DMS114 treated with DMSO at 0.1 percent for 48 hours (cell line): ENCODE measurements at regions not wholly inside any gene's neighbourhood (a gene's known extent, or its start where the extent isn't known, plus 50 kb on each side); places are given as distances from the start of the nearest gene placed in this dataset.

Source experiments
- DNase-seq: peaks from one replicate; lab custom pipeline; 2025; ENCODE audit not compliant: unreplicated experiment; lab: John Stamatoyannopoulos, UW

DNA sequence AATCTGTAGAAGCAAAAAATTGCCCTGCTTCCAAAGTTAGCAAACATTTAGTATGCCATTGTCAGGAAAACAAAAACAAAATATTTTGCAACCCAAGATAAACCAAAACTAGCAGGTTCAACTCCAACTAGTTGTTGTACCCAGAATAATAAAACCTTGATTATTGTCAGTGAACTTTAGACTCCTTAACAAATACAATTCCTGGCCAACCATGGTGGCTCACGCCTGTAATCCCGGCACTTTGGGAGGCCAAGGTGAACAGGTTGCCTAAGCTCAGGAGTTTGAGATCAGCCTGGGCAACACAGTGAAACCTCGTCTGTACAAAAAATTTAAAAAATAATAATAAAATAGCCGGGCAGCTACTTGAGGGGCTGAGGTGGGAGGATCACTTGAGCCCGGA lies 53.6 kb upstream of the EPCAM start:
- DNase-seq: no peak

- DNase-seq: no peak
Observed at GRCh38 chr2:47313728-47314127, 55.4 kb upstream of the EPCAM start.

DNA sequence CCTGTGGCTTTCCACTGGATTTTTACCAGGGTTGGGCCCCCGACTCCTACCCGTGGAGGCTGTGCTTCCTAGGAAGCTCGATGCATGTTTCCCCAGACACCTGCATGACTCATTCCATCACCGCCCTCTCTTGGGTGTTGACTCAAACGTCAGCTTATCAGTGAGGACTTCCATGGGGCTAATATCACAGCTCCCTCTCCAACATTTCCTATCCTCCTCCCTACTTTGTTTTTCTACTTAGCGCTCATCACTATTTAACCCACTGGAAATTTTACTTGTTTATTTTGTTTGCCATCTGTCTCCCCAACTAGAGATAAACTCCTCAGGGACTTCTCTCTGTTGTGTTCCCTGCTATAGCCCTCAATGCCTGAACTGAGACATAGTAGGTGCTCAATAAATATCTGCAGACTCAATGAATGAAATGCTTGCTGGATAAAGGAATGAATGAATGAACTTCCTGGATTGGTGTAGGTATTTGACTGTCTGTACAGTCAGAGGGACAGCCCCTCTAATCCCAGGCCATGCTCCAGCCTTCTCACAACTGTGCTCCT lies 55.9 kb upstream of the EPCAM start:
- no peak for DNase-seq

- DNase-seq: no peak
Observed at GRCh38 chr2:47312491-47312850, 56.6 kb upstream of the EPCAM start.

GRCh38 chr2:47311764-47312490 lies 57.2 kb upstream of the EPCAM start:
- DNase-seq: no peak

DNA sequence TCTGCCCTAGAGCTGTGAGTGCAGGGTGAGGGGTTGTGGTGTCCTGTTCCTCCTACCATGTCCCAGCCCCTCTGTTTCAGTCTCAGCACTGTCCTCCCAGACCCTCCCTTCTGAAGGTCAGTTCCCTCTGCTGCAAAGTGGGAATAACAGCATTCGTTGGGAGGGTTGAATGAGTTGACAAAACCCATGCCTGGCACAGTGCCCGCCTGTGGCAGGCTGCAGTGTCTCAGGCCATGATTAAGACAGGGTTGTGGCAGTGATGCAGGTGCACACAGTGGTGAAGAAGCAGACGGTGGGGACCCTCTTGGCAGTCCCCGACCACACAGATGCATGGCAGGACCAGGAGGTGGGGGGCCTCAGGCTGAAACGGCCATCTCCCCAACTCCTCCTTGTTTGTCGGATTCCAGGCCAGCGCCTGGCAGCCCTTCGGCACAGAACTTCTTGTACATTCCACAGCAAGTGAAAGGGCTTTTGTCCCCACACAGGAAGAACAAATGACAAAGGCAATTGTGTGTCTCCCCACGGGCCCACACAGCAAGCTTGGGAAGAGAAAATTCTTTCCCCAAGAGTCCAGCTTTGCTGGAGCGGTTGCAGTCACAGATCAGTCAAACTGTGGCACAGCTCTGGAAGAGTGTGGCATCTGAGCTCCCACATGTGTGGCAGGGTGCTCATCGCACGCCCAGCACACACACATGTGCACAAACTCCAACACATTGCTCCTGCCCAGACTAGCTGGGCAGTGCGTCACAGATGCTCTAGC lies 58.1 kb upstream of the EPCAM start:
- DNase-seq: no peak

DNA sequence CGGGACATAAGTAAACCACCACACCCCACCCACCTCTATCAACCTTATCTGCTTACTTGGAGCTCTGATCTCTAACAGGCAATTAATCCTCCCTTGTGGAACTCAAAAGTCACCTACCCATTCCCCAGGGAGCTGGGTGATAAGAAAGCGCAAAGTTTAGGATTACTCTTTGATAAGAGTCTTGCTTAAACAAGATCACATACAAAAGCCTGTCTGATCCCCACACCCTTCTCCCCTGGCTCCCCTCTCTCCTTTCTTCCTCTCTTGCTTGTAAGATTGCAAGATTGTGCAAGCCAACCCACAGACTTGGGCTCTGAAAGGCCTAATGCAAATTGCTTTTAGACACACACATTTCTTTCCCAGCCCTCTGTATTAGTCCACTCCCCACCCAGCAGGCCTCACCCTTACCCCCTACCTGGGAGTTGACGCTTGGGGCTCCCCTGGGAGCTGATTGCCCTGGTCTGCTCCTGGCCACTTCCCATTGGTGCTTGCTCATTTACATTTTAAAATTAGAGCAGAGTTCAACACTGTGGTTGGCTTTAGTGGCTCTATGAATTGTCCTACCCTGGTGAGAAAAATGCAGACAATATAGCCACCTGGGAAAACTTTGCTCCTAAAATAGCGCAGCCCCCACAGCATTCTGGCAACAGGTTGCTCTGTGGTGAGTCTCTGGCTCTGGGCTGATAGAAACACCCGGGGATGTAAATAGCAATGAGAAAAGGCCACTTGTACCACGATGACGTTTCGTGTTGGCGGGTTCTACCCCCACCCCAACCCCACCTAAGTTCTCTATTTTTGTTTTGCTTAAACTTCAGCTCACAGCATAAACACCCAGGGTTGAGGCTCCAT lies 58.9 kb upstream of the EPCAM start:
- no peak for DNase-seq

- no peak for DNase-seq
Observed at GRCh38 chr2:47309472-47309951, 59.6 kb upstream of the EPCAM start.

DNA sequence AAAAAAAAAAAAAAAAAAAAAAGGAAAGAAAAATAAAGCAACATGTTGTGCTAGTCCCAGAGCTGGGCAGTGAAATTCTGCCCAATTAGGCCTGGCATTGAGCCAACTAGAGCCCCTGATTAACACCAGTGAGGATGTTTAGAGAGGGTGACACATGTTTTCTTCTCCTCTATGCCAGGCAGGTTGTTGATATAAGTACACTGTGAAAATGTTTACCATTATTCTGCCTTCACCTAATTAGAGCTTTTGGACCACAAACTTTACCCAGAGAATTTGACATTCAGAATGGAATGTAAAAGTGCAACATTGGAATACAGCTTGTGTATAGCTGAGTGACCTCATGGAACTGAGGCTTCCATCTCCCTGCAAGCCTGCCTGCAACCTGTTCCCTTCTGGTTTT lies 62.0 kb upstream of the EPCAM start:
- no peak for DNase-seq

GRCh38 chr2:47304654-47305053 lies 64.5 kb upstream of the EPCAM start:
- no peak for DNase-seq

DNA sequence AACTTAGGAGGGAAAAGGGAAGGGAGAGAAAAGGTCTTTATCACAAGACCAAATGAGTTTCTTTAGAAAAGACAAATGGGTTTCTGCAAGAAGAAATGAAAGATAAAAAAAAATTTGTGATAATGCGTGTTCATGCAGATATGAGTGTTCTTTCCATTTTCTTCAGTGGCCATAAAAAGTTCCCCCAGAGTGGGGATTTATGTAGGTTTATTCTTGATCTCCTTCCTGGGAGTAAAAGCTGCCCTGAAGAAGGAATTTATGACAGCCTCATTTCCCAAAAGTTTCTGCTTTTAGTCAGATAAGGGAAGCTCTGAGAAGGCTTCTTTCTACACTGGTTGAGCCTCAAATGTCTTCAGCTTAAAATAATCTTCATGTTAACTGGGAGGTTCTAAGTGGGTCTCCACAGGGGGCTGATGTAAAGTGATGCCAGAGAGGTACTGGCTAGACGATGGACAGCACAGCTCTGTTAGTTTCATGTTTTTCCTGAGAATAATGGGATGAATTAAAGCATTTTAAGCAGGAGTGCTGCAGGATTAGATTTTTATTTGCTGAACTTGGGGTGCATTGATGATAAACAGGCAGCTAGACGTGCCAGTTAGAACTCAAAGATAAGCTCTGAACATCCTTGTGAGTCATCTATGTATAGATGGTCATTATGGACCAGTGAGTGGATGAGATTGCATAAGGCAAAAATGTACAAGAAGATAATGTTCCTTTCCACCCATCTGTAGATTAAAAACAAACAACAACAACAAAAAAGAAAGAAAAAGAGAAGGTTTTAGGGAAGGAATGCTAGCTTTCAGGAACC lies 65.6 kb upstream of the EPCAM start:
- DNase-seq: no peak

DNA sequence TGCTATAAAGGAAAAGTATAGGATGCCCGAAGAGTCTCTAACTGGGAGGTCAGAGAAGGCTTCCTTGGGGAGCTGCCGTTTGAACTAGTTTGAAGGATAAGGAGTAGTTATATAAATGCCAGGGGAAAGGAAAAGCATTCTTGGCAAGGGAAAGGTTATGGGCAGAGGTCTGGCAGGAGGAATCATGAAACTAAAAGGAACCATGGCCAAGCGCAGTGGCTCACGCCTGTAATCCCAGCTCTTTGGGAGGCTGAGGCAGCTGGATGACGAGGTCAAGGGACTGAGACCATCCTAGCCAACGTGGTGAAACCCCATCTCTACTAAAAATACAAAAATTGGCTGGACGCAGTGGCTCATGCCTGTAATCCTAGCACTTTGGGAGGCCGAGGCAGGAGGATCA lies 66.8 kb upstream of the EPCAM start:
- no peak for DNase-seq

- no peak for DNase-seq
Observed at GRCh38 chr2:47301731-47302130, 67.4 kb upstream of the EPCAM start.

DNA sequence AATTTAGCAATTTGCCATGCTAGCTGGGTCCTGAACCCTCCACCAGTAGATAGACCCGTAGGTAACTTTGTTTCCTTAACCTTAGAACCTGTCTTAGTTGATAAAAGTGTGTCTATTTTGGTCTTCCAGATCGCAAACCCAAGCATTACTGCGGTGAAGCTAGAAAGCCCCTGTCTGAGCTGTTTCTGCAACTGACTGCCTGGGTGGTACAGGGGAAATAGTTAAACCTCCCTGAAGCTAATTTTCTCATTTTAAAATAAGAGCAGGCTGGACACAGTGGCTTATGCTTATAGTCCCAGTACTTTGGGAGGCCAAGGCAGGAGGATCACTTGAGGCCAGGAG lies 67.9 kb upstream of the EPCAM start:
- DNase-seq: no peak

DNA sequence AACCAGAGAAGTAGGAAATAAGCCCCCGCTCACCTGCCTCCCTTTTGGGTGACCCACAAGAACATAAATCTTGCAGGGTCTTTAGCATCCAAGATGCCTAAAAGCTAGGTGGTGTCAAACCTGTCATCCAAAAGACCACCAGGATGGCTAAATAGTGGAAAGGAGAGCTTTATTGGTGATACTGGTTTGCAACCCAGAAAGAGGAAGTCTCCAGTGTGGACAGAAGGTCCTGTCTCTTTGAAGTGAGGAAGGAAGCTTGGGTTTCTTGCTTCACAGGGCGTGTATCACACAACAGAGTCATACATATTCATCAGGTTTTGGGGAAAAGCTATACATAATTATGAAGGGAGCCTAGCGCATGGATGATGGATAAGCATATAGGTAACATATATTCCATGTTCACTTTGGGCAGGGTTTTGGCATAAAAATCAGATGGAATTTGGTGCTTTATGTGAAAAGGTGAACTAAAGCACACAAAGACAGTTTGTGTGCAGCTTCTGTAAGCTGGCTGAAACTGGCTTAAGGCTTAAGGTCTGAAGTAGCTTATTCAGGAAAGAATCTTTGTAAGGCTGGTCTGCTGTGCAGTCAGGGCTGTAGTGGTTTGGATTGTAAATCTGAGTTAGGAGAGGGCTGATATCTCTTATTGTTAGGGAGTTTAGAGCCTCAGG lies 68.4 kb upstream of the EPCAM start:
- DNase-seq: no peak

DNA sequence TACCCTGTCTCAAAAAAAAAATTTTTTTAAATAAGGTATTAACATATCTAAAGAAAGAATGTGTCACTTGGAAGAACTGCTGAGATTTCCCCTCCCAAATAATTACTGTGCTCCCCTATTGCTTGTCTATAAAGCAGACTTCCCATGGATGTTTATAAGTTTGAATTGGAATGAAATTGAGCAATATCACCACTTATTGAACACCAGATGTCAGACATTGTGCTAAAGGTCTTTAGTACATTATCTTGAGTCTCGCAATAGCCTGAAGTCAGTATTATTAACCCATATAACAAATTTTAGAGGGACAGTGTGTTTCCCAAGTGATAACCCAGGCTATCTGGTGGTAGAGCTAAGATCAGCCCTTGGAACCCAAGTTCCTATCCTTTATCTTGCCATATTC lies 69.0 kb upstream of the EPCAM start:
- no peak for DNase-seq

DNA sequence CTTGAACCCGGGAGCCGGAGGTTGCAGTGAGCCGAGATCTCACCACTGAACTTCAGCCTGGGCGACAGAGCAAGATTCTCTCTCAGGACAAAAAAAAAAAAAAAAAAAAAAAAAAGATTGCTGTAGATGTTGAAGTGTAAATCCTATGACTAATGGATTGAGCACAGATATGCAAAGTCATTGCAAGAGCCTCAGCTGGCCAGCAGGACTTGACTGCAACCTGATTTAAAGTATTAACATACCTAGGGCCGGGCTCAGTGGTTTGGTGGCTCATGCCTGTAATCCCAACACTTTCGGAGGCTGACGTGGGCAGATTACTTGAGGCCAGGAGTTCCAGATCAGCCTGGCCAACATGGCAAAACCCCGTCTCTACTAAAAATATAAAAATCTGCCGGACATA lies 69.6 kb upstream of the EPCAM start:
- no peak for DNase-seq

GRCh38 chr2:47298771-47299170 lies 70.3 kb upstream of the EPCAM start:
- no peak for DNase-seq

DNA sequence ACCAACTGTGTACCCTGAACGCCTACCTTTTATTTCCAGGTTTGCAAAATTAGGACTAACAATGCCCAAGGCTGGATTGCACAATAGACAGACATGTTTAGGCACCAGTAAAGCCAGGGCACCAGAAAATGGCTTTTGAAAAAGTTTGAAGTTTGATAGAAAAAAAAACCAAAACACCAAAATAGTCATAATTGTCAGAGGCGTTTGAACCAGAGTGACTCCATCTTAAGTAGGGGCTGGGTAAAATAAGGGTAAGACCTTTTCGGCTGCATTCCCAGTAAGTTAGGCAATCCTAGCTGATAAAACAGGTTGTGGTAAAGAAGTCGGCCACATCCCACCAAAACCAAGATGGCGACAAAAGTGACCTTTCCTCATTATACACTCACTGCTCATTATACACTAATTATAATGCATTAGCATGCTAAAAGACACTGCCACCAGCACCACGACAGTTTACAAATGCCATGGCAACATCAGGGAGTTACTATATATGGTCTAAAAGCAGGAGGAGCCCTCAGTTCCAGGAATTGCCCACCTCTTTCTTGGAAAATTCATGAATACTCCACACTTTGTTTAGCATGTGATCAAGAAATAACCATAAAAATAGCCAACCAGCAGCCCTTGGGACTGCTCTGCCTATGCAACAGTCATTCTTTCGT lies 71.2 kb upstream of the EPCAM start:
- no peak for DNase-seq
